ENCODE measurements at regions not wholly inside any gene's neighbourhood (a gene's known extent, or its start where the extent isn't known, plus 50 kb on each side); places are given as distances from the start of the nearest gene placed in this dataset.
"Not testable (repeated sequence)": the region's sequence is repeated elsewhere in the genome, so short reads cannot be mapped to it uniquely, and the experiment has no call there.

GRCh38 chr1:98294127-98294526 is 367.4 kb upstream of the SNX7 start:
- intact Hi-C loops (cut with micrococcal nuclease) = no loop called here
- Mint-ChIP-seq H3K4me3 (no peak overlapping the region), H3K4me1 (no peaks in the 10 kb centered on the region), H3K27ac (no peak overlapping the region), H3K36me3 (no peaks in the 10 kb centered on the region), H3K9me3 (peaks cover 0 to 3% (median 0%) of the 10 kb centered on the region in 8 donors), H3K27me3 (no peaks in the 10 kb centered on the region)
- Histone ChIP-seq H3K27ac (ENCODE audit: low read depth, low read length) (no peak overlapping the region), H3K4me3 (ENCODE audit: low read length in 2 of 2) (no peak overlapping the region), H3K27me3 (ENCODE audit: insufficient read depth, low read length) (no peaks in the 10 kb centered on the region), H3K36me3 (ENCODE audit: insufficient read depth, low read length) (no peaks in the 10 kb centered on the region), H3K9me3 (ENCODE audit: control insufficient read depth in 1 of 2, low read length in 2 of 2) (no peaks in the 10 kb centered on the region), H3K4me1 (ENCODE audit: insufficient read depth, low read length) (no peaks in the 10 kb centered on the region)
- CTCF ChIA-PET (ENCODE audit: partially characterized antibody) = no interaction called here
- DNase-seq = no peak
- POLR2A ChIA-PET (ENCODE audit: partially characterized antibody) = no interaction called here

- POLR2A ChIA-PET (ENCODE audit: partially characterized antibody) = no interaction called here
- Histone ChIP-seq H3K4me1 (ENCODE audit: insufficient read depth, low read length) (no peaks in the 10 kb centered on the region), H3K9me3 (ENCODE audit: control insufficient read depth in 1 of 2, low read length in 2 of 2) (no peaks in the 10 kb centered on the region), H3K27ac (ENCODE audit: low read depth, low read length) (no peak overlapping the region), H3K36me3 (ENCODE audit: insufficient read depth, low read length) (no peaks in the 10 kb centered on the region), H3K27me3 (ENCODE audit: insufficient read depth, low read length) (no peaks in the 10 kb centered on the region), H3K4me3 (ENCODE audit: low read length in 2 of 2) (no peak overlapping the region)
- Mint-ChIP-seq H3K4me1 (no peaks in the 10 kb centered on the region), H3K36me3 (no peaks in the 10 kb centered on the region), H3K4me3 (no peak overlapping the region), H3K27me3 (no peaks in the 10 kb centered on the region), H3K27ac (no peak overlapping the region), H3K9me3 (peaks cover 0 to 3% (median 0%) of the 10 kb centered on the region in 8 donors)
- DNase-seq = no peak
- CTCF ChIA-PET (ENCODE audit: partially characterized antibody) = no interaction called here
- intact Hi-C loops (cut with micrococcal nuclease) = no loop called here
These were observed 368.5 kb upstream of the SNX7 start for GRCh38 chr1:98292994-98293393.

- Histone ChIP-seq H3K4me1 (ENCODE audit: insufficient read depth, low read length) (no peaks in the 10 kb centered on the region), H3K9me3 (ENCODE audit: control insufficient read depth in 1 of 2, low read length in 2 of 2) (no peaks in the 10 kb centered on the region), H3K27me3 (ENCODE audit: insufficient read depth, low read length) (no peaks in the 10 kb centered on the region), H3K36me3 (ENCODE audit: insufficient read depth, low read length) (no peaks in the 10 kb centered on the region), H3K27ac (ENCODE audit: low read depth, low read length) (no peak overlapping the region), H3K4me3 (ENCODE audit: low read length in 2 of 2) (no peak overlapping the region)
- DNase-seq = no peak
- ChIA-PET CTCF (ENCODE audit: partially characterized antibody) (no interaction called here), POLR2A (ENCODE audit: partially characterized antibody) (no interaction called here)
- Mint-ChIP-seq H3K27me3 (no peaks in the 10 kb centered on the region), H3K27ac (no peak overlapping the region), H3K4me3 (no peak overlapping the region), H3K9me3 (peaks cover 0 to 4% (median 0%) of the 10 kb centered on the region in 8 donors), H3K36me3 (no peaks in the 10 kb centered on the region), H3K4me1 (peaks cover 0 to 3% (median 0%) of the 10 kb centered on the region in 4 donors)
- intact Hi-C loops (cut with micrococcal nuclease) = no loop called here
These were observed 368.5 kb upstream of the DPYD start for GRCh38 chr1:98289311-98289710.

GRCh38 chr1:98288494-98288893 is 367.7 kb upstream of the DPYD start:
- DNase-seq = no peak
- no peaks in the 10 kb centered on the region for H3K27me3 Mint-ChIP-seq
- CTCF ChIA-PET (ENCODE audit: partially characterized antibody) = no interaction called here
- H3K27ac Mint-ChIP-seq = no peak overlapping the region
- H3K4me3 Mint-ChIP-seq = no peak overlapping the region
- no peaks in the 10 kb centered on the region for H3K36me3 Mint-ChIP-seq
- Histone ChIP-seq H3K27me3 (ENCODE audit: insufficient read depth, low read length) (no peaks in the 10 kb centered on the region), H3K36me3 (ENCODE audit: insufficient read depth, low read length) (no peaks in the 10 kb centered on the region), H3K4me3 (ENCODE audit: low read length in 2 of 2) (no peak overlapping the region), H3K4me1 (ENCODE audit: insufficient read depth, low read length) (no peaks in the 10 kb centered on the region), H3K9me3 (ENCODE audit: control insufficient read depth in 1 of 2, low read length in 2 of 2) (no peaks in the 10 kb centered on the region), H3K27ac (ENCODE audit: low read depth, low read length) (no peak overlapping the region)
- intact Hi-C loops (cut with micrococcal nuclease) = no loop called here
- POLR2A ChIA-PET (ENCODE audit: partially characterized antibody) = no interaction called here
- peaks cover 0 to 4% (median 0%) of the 10 kb centered on the region in 8 donors for H3K9me3 Mint-ChIP-seq
- peaks cover 0 to 3% (median 0%) of the 10 kb centered on the region in 4 donors for H3K4me1 Mint-ChIP-seq

GRCh38 chr1:98287626-98288025 is 366.8 kb upstream of the DPYD start:
- no peak overlapping the region for H3K4me3 ChIP-seq (ENCODE audit: low read length in 2 of 2)
- ChIA-PET POLR2A (ENCODE audit: partially characterized antibody) (no interaction called here), CTCF (ENCODE audit: partially characterized antibody) (no interaction called here)
- DNase-seq = no peak
- H3K4me3 Mint-ChIP-seq = no peak overlapping the region
- H3K9me3 Mint-ChIP-seq = peaks cover 0 to 4% (median 0%) of the 10 kb centered on the region in 8 donors
- H3K4me1 Mint-ChIP-seq = peaks cover 0 to 3% (median 0%) of the 10 kb centered on the region in 4 donors
- H3K4me1 ChIP-seq (ENCODE audit: insufficient read depth, low read length) = no peaks in the 10 kb centered on the region
- no peaks in the 10 kb centered on the region for H3K27me3 Mint-ChIP-seq
- H3K27ac ChIP-seq (ENCODE audit: low read depth, low read length) = no peak overlapping the region
- no peak overlapping the region for H3K27ac Mint-ChIP-seq
- H3K36me3 ChIP-seq (ENCODE audit: insufficient read depth, low read length) = no peaks in the 10 kb centered on the region
- intact Hi-C loops (cut with micrococcal nuclease) = no loop called here
- no peaks in the 10 kb centered on the region for H3K27me3 ChIP-seq (ENCODE audit: insufficient read depth, low read length)
- H3K9me3 ChIP-seq (ENCODE audit: control insufficient read depth in 1 of 2, low read length in 2 of 2) = no peaks in the 10 kb centered on the region
- no peaks in the 10 kb centered on the region for H3K36me3 Mint-ChIP-seq

GRCh38 chr1:98286656-98287055 is 365.8 kb upstream of the DPYD start:
- no peaks in the 10 kb centered on the region for H3K36me3 ChIP-seq (ENCODE audit: insufficient read depth, low read length)
- H3K4me1 ChIP-seq (ENCODE audit: insufficient read depth, low read length) = no peaks in the 10 kb centered on the region
- Mint-ChIP-seq H3K27me3 (no peaks in the 10 kb centered on the region), H3K4me1 (peaks cover 0 to 3% (median 0%) of the 10 kb centered on the region in 4 donors), H3K9me3 (peaks cover 0 to 4% (median 0%) of the 10 kb centered on the region in 8 donors), H3K4me3 (no peak overlapping the region), H3K27ac (no peak overlapping the region), H3K36me3 (no peaks in the 10 kb centered on the region)
- H3K4me3 ChIP-seq (ENCODE audit: low read length in 2 of 2) = no peak overlapping the region
- ChIA-PET POLR2A (ENCODE audit: partially characterized antibody) (no interaction called here), CTCF (ENCODE audit: partially characterized antibody) (no interaction called here)
- H3K27ac ChIP-seq (ENCODE audit: low read depth, low read length) = no peak overlapping the region
- no peaks in the 10 kb centered on the region for H3K27me3 ChIP-seq (ENCODE audit: insufficient read depth, low read length)
- DNase-seq = no peak
- intact Hi-C loops (cut with micrococcal nuclease) = no loop called here
- H3K9me3 ChIP-seq (ENCODE audit: control insufficient read depth in 1 of 2, low read length in 2 of 2) = no peaks in the 10 kb centered on the region

- H3K27me3 ChIP-seq (ENCODE audit: insufficient read depth, low read length); H3K36me3 Mint-ChIP-seq; H3K27ac ChIP-seq (ENCODE audit: low read depth, low read length); H3K9me3 ChIP-seq (ENCODE audit: control insufficient read depth in 1 of 2, low read length in 2 of 2); H3K4me3 Mint-ChIP-seq; H3K9me3 Mint-ChIP-seq; H3K27ac Mint-ChIP-seq; POLR2A ChIA-PET (ENCODE audit: partially characterized antibody); H3K27me3 Mint-ChIP-seq; intact Hi-C loops (cut with micrococcal nuclease); H3K36me3 ChIP-seq (ENCODE audit: insufficient read depth, low read length); H3K4me1 ChIP-seq (ENCODE audit: insufficient read depth, low read length); H3K4me1 Mint-ChIP-seq; CTCF ChIA-PET (ENCODE audit: partially characterized antibody); DNase-seq; H3K4me3 ChIP-seq (ENCODE audit: low read length in 2 of 2): not testable (repeated sequence)
These were observed 364.5 kb upstream of the DPYD start for GRCh38 chr1:98285286-98285685.

- Histone ChIP-seq H3K27ac (ENCODE audit: low read depth, low read length) (no peak overlapping the region), H3K4me1 (ENCODE audit: insufficient read depth, low read length) (no peaks in the 10 kb centered on the region), H3K9me3 (ENCODE audit: control insufficient read depth in 1 of 2, low read length in 2 of 2) (no peaks in the 10 kb centered on the region), H3K36me3 (ENCODE audit: insufficient read depth, low read length) (no peaks in the 10 kb centered on the region), H3K4me3 (ENCODE audit: low read length in 2 of 2) (no peak overlapping the region), H3K27me3 (ENCODE audit: insufficient read depth, low read length) (no peaks in the 10 kb centered on the region)
- no peak for DNase-seq
- H3K27ac Mint-ChIP-seq = peak overlapping the region in 1 of 7 donors; percentile 19
- H3K27me3 Mint-ChIP-seq = no peaks in the 10 kb centered on the region
- intact Hi-C loops (cut with micrococcal nuclease) = no loop called here
- CTCF ChIA-PET (ENCODE audit: partially characterized antibody) = no interaction called here
- H3K4me3 Mint-ChIP-seq = no peak overlapping the region
- no peaks in the 10 kb centered on the region for H3K4me1 Mint-ChIP-seq
- POLR2A ChIA-PET (ENCODE audit: partially characterized antibody) = no interaction called here
- peaks cover 0 to 4% (median 0%) of the 10 kb centered on the region in 8 donors for H3K9me3 Mint-ChIP-seq
- no peaks in the 10 kb centered on the region for H3K36me3 Mint-ChIP-seq
These were observed 359.2 kb upstream of the DPYD start for GRCh38 chr1:98280049-98280448.

Data from CD4-positive, alpha-beta memory T cell (primary cell).